ENCODE measurements at regions not wholly inside any gene's neighbourhood (a gene's known extent, or its start where the extent isn't known, plus 50 kb on each side); places are given as distances from the start of the nearest gene placed in this dataset.

DNA sequence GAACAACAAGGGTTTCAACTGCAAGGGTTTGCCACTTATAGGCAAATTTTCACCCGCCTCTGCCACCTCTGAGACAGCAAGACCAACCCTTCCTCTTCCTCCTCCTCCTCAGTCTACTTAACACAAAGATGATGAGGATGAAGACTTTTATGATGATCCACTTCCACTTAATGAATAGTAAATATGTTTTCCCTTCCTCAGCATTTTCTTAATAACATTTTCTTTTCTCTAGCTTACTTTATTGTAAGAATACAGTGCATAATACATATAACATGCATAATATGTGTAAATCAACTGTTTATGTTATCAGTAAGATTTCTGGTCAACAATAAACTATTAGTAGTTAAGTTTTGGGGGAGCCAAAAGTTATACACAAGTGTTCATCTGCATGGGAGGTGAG is 77.4 kb downstream of the KLF15 start:
- Histone ChIP-seq H2AFZ (ENCODE audit: low read length) (no peak overlapping the region), H2AK5ac (ENCODE audit: low read depth, low read length) (no peak overlapping the region), H3K27me3 (replicated peaks in 1 of 4; ENCODE audit: control insufficient read depth in 3 of 4, extremely low read depth in 1 of 4, insufficient read depth in 3 of 4, low read length in 3 of 4) (no peaks in the 10 kb centered on the region), H3K79me1 (ENCODE audit: low read depth, low read length) (no peaks in the 10 kb centered on the region), H3K36me3 (ENCODE audit: control insufficient read depth in 2 of 4, insufficient read depth in 4 of 4, low read length in 3 of 4) (no peaks in the 10 kb centered on the region), H3K4me3 (ENCODE audit: extremely low read depth in 1 of 4, insufficient read depth in 2 of 4, low read depth in 3 of 4, low read length in 4 of 4) (no peak overlapping the region), H3K23ac (ENCODE audit: insufficient read length) (no peak overlapping the region), H2BK15ac (ENCODE audit: low read length) (no peak overlapping the region), H2BK20ac (ENCODE audit: low read length) (no peak overlapping the region), H2BK12ac (ENCODE audit: low read depth, low read length) (no peak overlapping the region), H2BK120ac (replicated peaks; ENCODE audit: low read depth, low read length) (no peak overlapping the region), H2BK5ac (ENCODE audit: low read depth, low read length) (no peak overlapping the region), H3K9ac (replicated peaks in 1 of 4; ENCODE audit: extremely low read depth in 1 of 4, low read depth in 3 of 4, low read length in 3 of 4) (no peak overlapping the region), H3K27ac (ENCODE audit: low read depth, low read length) (no peak overlapping the region), H3K23me2 (ENCODE audit: low read depth, low read length) (no peaks in the 10 kb centered on the region), H3K18ac (ENCODE audit: extremely low read depth, low read length) (no peak overlapping the region), H4K91ac (replicated peaks; ENCODE audit: insufficient read length, low read length) (no peak overlapping the region), H4K5ac (ENCODE audit: insufficient read length, low read depth, low read length) (no peak overlapping the region), H4K20me1 (replicated peaks in 1 of 2; ENCODE audit: control insufficient read depth in 1 of 2, insufficient read depth in 2 of 2, low read length in 2 of 2) (peaks cover 0 to 1% of the 10 kb centered on the region in 2 experiments), H3K4me2 (ENCODE audit: insufficient read depth in 1 of 2, low read depth in 2 of 2, low read length in 2 of 2) (no peak overlapping the region), H3K79me2 (ENCODE audit: control insufficient read depth in 1 of 2, insufficient read depth in 2 of 2, low read length in 2 of 2) (no peaks in the 10 kb centered on the region), H3K4ac (replicated peaks; ENCODE audit: insufficient read length, low read depth, low read length) (no peak overlapping the region), H3K56ac (replicated peaks; ENCODE audit: insufficient read length, low read depth, low read length) (no peak overlapping the region), H3K14ac (ENCODE audit: insufficient read length) (no peak overlapping the region), H3K9me3 (ENCODE audit: insufficient read depth in 2 of 2, low read depth in 1 of 2, low read length in 1 of 2) (no peaks in the 10 kb centered on the region), H3K4me1 (replicated peaks in 1 of 4; ENCODE audit: control insufficient read depth in 3 of 4, insufficient read depth in 4 of 4, low read length in 3 of 4) (no peaks in the 10 kb centered on the region; a peak in 1 of 7 replicates), H4K8ac (ENCODE audit: extremely low read depth, insufficient read depth, low read length) (no peak overlapping the region)
- WGBS, 2 experiments (ENCODE audit: extremely low coverage in 1 of 2, insufficient coverage in 1 of 2, insufficient read length in 1 of 2, insufficient replicate concordance in 2 of 2, low coverage in 1 of 2, low lambda C conversion rate in 2 of 2, missing lambda C conversion rate in 1 of 2): 81% methylated on average over 1 of the region's 1 CpG; no CpG with 5 or more reads in 1 of the 2 experiments
- no peak for DNase-seq (ENCODE audit: low read depth in 1 of 2, low spot score in 2 of 2)
- ChIA-PET POLR2A (ENCODE audit: partially characterized antibody) (no interaction called here), CTCF (ENCODE audit: partially characterized antibody) (no interaction called here)
- no peak for FAIRE-seq
- TF ChIP-seq NANOG (IDR thresholded peaks at IDR 0.05; ENCODE audit: insufficient read depth, low read depth, low read length, poor library complexity, severe bottlenecking): no peak
- no peak for TF ChIP-seq KDM4A (IDR thresholded peaks at IDR 0.05; ENCODE audit: low read depth, low read length, severe bottlenecking)
- TF ChIP-seq EGR1 (IDR thresholded peaks at IDR 0.05; ENCODE audit: borderline replicate concordance, low read depth, low read length): no peak
- TF ChIP-seq SP1 (IDR thresholded peaks at IDR 0.05; ENCODE audit: low read depth, low read length): no peak
- no peak for TF ChIP-seq SIRT6 (IDR thresholded peaks at IDR 0.05; ENCODE audit: low read length)
- no peak for TF ChIP-seq ASH2L (IDR thresholded peaks at IDR 0.05; ENCODE audit: low read length)
- TF ChIP-seq NRF1 (IDR thresholded peaks at IDR 0.05; ENCODE audit: low read depth, low read length): no peak
- TF ChIP-seq CREB1 (IDR thresholded peaks at IDR 0.05): no peak
- TF ChIP-seq RBBP5 (IDR thresholded peaks at IDR 0.05; ENCODE audit: borderline replicate concordance, low read depth, low read length): no peak
- TF ChIP-seq CBX8 (IDR thresholded peaks at IDR 0.05; ENCODE audit: borderline replicate concordance, low read depth, low read length): no peak
- TF ChIP-seq, protein P1, sequence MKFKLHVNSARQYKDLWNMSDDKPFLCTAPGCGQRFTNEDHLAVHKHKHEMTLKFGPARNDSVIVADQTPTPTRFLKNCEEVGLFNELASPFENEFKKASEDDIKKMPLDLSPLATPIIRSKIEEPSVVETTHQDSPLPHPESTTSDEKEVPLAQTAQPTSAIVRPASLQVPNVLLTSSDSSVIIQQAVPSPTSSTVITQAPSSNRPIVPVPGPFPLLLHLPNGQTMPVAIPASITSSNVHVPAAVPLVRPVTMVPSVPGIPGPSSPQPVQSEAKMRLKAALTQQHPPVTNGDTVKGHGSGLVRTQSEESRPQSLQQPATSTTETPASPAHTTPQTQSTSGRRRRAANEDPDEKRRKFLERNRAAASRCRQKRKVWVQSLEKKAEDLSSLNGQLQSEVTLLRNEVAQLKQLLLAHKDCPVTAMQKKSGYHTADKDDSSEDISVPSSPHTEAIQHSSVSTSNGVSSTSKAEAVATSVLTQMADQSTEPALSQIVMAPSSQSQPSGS (IDR thresholded peaks at IDR 0.05; ENCODE audit: low read length): no peak
- TF ChIP-seq CBX5 (IDR thresholded peaks at IDR 0.05; ENCODE audit: low read depth, low read length): no peak
- no peak for TF ChIP-seq YY1 (IDR thresholded peaks at IDR 0.05; ENCODE audit: low read depth, low read length)
- no peak for TF ChIP-seq JUND (IDR thresholded peaks at IDR 0.05; ENCODE audit: low read length)
- TF ChIP-seq HDAC6 (IDR thresholded peaks at IDR 0.05; ENCODE audit: low read depth, low read length): no peak
